H1 (cell line): ENCODE measurements at regions not wholly inside any gene's neighbourhood (a gene's known extent, or its start where the extent isn't known, plus 50 kb on each side); places are given as distances from the start of the nearest gene placed in this dataset.

ENCODE experiments used
- CBX8 ChIP-seq: fragments of 300-800, 300-1000 bp; sonication (generic); IDR thresholded peaks from 2 replicates; pipeline ENCODE4 v1.7.1; 2016; ENCODE audit warnings: low read depth, low read length, borderline replicate concordance
- JUND ChIP-seq: IDR thresholded peaks from 2 replicates; pipeline ENCODE4 v1.6.1; 2011; ENCODE audit warnings: mild to moderate bottlenecking, improper control_type of control experiment, low read length

DNA sequence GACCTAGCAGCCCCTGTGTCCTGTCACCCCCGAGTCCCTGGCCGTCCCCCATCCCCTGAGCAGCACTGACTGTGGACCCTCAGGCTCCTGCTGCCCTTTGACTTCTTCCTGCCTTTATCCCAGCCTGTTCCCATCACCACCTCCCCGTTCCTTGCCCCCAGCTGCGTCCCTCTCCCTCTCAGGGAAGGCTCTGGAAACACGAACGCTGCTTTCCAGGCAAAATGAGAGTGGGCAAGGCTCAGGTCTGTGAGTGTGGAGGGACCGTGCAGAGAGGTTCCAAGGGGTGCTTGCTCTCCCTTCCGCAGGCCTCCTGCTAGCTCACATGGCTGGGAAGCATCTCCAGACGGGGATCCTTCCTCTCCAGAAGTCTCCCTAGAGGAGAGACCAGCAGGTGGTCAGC, 501.8 kb upstream of the SALL3 start (continued):
- no peak for TF ChIP-seq JUND
- TF ChIP-seq CBX8, result no peak
